ENCODE measurements at regions not wholly inside any gene's neighbourhood (a gene's known extent, or its start where the extent isn't known, plus 50 kb on each side); places are given as distances from the start of the nearest gene placed in this dataset.

GRCh38 chr6:54598787-54599313 is 247.7 kb upstream of the FAM83B start:
- 0% methylated on average over 3 of the region's 5 CpGs for WGBS (ENCODE audit: insufficient coverage, low coverage, missing lambda C conversion rate)
- no peak for ATAC-seq
- CTCF ChIA-PET (ENCODE audit: low intra/inter-chr PET ratio) = no interaction called here
- TF ChIP-seq HNRNPL (IDR thresholded peaks at IDR 0.05; ENCODE audit: low read depth, low read length) (no peak), STAG1 (CRISPR knock-in tag; IDR thresholded peaks at IDR 0.05; ENCODE audit: borderline replicate concordance) (no peak), MNT (conservative IDR thresholded peaks at IDR 0.05) (no peak), TSHZ1 (CRISPR knock-in tag; IDR thresholded peaks at IDR 0.05) (no peak), E2F4 (CRISPR knock-in tag; IDR thresholded peaks at IDR 0.05; ENCODE audit: low read depth) (no peak), CGGBP1 (CRISPR knock-in tag; IDR thresholded peaks at IDR 0.05) (no peak), SMAD3 (CRISPR knock-in tag; conservative IDR thresholded peaks at IDR 0.05) (no peak), ZBTB12 (CRISPR knock-in tag; IDR thresholded peaks at IDR 0.05) (no peak), CBX5 (IDR thresholded peaks at IDR 0.05; ENCODE audit: borderline replicate concordance, low read depth) (no peak), TFAM (CRISPR knock-in tag; conservative IDR thresholded peaks at IDR 0.05) (no peak), HOXB6 (CRISPR knock-in tag; IDR thresholded peaks at IDR 0.05; ENCODE audit: borderline replicate concordance) (no peak), ZNF3 (CRISPR knock-in tag; IDR thresholded peaks at IDR 0.05) (no peak), RBM15 (IDR thresholded peaks at IDR 0.05; ENCODE audit: insufficient read depth, low read length) (no peak), KLF13 (tag; IDR thresholded peaks at IDR 0.05; ENCODE audit: borderline replicate concordance, low read depth) (no peak), PYGO2 (tag; IDR thresholded peaks at IDR 0.05) (no peak)

More at GRCh38 chr6:54598787-54599313, 247.7 kb upstream of the FAM83B start:
- Histone ChIP-seq H3K27me3 (ENCODE audit: control insufficient read depth in 2 of 2, insufficient read depth in 2 of 2, low read length in 2 of 2) (no peaks in the 10 kb centered on the region), H3K4me2 (ENCODE audit: insufficient read depth, low read length) (no peak overlapping the region), H3K4me1 (replicated peaks in 1 of 2; ENCODE audit: control insufficient read depth in 2 of 2, insufficient read depth in 2 of 2, low read length in 2 of 2) (no peaks in the 10 kb centered on the region), H3K9me1 (ENCODE audit: control insufficient read depth, insufficient read depth, low read length) (no peaks in the 10 kb centered on the region), H3K9me3 (replicated peaks; ENCODE audit: control insufficient read depth, insufficient read depth, low read depth, low read length) (no peaks in the 10 kb centered on the region), H3K9ac (ENCODE audit: insufficient read depth in 1 of 2, low read depth in 2 of 2, low read length in 2 of 2) (no peak overlapping the region), H2AFZ (ENCODE audit: low read depth, low read length) (no peak overlapping the region), H3K4me3 (no peak overlapping the region), H3K36me3 (ENCODE audit: control insufficient read depth, insufficient read depth, low read length) (no peaks in the 10 kb centered on the region), H3K79me2 (ENCODE audit: control insufficient read depth, insufficient read depth, low read length) (no peaks in the 10 kb centered on the region), H3K27ac (ENCODE audit: extremely low read depth, low read depth, low read length) (no peak overlapping the region), H4K20me1 (replicated peaks; ENCODE audit: control insufficient read depth, insufficient read depth, low read length) (no peaks in the 10 kb centered on the region)
- DNase-seq (ENCODE audit: extremely low read depth in 1 of 4, low spot score in 3 of 4) = no peak
- no peak for FAIRE-seq
- POLR2A ChIA-PET = no interaction called here
- in situ Hi-C loops (cut with MboI) (no loop called here), intact Hi-C loops (cut with micrococcal nuclease) (no loop called here)
- no TSS peak for BruUV-seq (replicated peaks)
